CD4-positive, alpha-beta T cell treated with Interleukin-17A for 1 hour (primary cell): ENCODE measurements at regions not wholly inside any gene's neighbourhood (a gene's known extent, or its start where the extent isn't known, plus 50 kb on each side); places are given as distances from the start of the nearest gene placed in this dataset.

ENCODE experiments used
- DNase-seq: peaks from one replicate; pipeline ENCODE4 v3.0.0-alpha.2; 2020

DNA sequence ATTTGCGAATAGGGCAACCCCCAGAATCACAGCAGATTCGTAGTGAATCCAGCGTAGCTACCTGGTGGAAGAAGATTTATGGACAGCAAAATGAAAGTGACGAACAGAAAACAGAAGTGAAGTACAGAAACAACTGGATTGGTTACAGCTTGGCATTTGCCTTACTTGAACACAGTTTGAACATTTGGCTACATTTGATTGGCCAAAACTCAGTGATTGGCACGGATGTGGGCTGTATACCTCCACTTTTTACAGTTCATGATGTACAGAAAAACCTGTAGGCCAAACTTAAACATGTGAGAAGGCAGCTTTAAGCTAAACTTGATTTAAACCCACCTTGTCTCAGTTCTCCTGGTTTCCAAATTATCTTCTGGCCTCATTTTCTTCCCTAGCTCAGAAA, 49.9 kb upstream of the AMN1 start:
- no peak for DNase-seq
